HUES6 (cell line): ENCODE measurements at regions not wholly inside any gene's neighbourhood (a gene's known extent, or its start where the extent isn't known, plus 50 kb on each side); places are given as distances from the start of the nearest gene placed in this dataset.
"Not testable (repeated sequence)": the region's sequence is repeated elsewhere in the genome, so short reads cannot be mapped to it uniquely, and the experiment has no call there.

Source experiments
- H3K27ac ChIP-seq: 2 replicates; pipeline ENCODE4 v1.7.0; 2013; ENCODE audit warnings: low read depth, mild to moderate bottlenecking, low read length, inconsistent platforms
- H3K27me3 ChIP-seq: 2 replicates; pipeline ENCODE4 v1.6.1; 2013; ENCODE audit warnings: low read length; ENCODE audit not compliant: control insufficient read depth, insufficient read depth
- H3K36me3 ChIP-seq: 2 replicates; pipeline ENCODE4 v1.6.1; 2013; ENCODE audit warnings: low read length; ENCODE audit not compliant: control insufficient read depth, insufficient read depth
- H3K4me1 ChIP-seq: 2 replicates; pipeline ENCODE4 v1.6.1; 2013; ENCODE audit warnings: low read length; ENCODE audit not compliant: control insufficient read depth, insufficient read depth
- H3K4me3 ChIP-seq: 2 replicates; pipeline ENCODE4 v1.5.1; 2013; ENCODE audit warnings: low read depth, low read length
- H3K9ac ChIP-seq: one replicate; pipeline ENCODE4 v1.6.1; 2013; ENCODE audit warnings: mild to moderate bottlenecking, low read length
- H3K9me3 ChIP-seq: 2 replicates; pipeline ENCODE4 v1.6.1; 2013; ENCODE audit warnings: low read depth, low read length; ENCODE audit not compliant: control insufficient read depth, insufficient read depth

DNA sequence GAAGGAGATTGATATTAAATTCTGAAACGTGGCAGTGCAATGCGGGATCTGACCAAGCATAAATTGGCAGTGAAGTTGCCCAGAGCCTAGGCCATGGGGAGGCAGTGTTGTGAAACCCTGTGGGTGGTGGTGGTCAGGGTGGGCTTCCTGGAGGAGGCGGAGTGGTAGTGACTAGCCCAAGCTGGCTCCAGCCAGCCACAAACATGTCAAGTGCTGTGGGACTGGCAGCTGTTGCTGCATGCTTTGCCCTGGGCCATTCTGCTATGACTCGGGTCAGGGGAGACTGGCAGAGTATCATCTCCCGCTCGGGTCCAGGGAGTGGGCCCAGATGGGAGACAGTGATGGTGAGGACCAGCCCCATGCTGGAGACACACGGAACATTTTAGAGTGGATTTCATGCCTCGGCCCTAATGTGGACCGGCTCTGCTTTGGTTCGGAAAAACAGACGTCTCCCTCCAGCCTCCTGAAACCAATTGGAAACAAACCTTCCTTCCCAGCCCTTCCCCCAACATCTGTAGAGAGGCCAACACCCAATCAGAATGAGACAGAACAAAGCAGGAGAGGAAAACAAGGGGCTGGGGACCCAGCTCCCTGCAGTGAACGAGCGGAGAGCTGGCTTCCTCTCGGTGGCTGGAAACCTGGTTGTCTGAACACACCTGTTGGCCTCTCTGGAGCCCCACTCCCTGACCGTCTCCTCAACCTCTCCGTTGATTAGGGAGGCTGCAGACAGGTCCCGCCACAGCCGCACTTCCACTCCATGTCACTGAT, 58.2 kb downstream of the TMEM270 start:
- peak overlapping the region; percentile 21; the same call in 1 of the 2 replicates for H3K4me3 ChIP-seq
- H3K27ac ChIP-seq = no peak overlapping the region
- peaks cover 10% of the 10 kb centered on the region for H3K4me1 ChIP-seq

DNA sequence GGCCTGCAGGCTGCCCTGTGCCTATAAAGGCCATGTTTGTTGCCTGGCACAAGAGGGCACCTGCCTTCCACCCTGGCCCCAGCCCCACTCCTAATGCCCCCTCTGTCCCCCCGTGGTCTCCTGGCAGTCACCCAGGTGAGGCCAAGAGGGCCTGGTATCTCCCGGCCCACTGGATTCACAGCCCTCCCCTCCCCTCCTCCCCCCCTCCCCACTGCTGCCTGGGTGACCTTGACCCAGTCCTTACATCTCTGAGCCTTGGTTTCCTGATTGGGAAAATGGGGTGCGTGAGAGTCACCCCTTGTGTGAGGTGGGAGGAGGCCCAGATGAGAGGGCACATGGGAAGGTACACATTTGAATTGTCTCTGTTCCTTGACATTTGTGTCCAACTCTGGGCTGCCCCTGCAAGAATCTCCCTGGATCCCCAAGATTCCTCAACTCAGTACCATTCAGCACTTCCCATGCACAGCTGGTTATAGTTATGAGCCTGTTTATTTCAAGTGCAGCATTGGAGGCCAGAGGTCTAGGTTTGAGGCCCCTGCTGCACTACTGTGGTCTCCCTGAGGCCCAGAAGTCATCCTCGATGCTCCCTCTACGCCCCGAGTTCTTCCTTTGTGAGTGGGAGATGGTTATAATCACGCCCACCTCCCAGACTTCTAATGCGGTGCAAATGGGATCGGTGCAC, 58.9 kb downstream of the TMEM270 start:
- Histone ChIP-seq H3K36me3 (no peaks in the 10 kb centered on the region), H3K4me1 (peaks cover 10% of the 10 kb centered on the region), H3K27ac (no peak overlapping the region), H3K4me3 (no peak overlapping the region), H3K27me3 (no peaks in the 10 kb centered on the region), H3K9ac (no peak overlapping the region), H3K9me3 (no peaks in the 10 kb centered on the region)

More for the DNA sequence above, 58.2 kb downstream of the TMEM270 start:
- Histone ChIP-seq H3K9me3 (no peaks in the 10 kb centered on the region), H3K27me3 (no peaks in the 10 kb centered on the region), H3K9ac (no peak overlapping the region), H3K36me3 (no peaks in the 10 kb centered on the region)

DNA sequence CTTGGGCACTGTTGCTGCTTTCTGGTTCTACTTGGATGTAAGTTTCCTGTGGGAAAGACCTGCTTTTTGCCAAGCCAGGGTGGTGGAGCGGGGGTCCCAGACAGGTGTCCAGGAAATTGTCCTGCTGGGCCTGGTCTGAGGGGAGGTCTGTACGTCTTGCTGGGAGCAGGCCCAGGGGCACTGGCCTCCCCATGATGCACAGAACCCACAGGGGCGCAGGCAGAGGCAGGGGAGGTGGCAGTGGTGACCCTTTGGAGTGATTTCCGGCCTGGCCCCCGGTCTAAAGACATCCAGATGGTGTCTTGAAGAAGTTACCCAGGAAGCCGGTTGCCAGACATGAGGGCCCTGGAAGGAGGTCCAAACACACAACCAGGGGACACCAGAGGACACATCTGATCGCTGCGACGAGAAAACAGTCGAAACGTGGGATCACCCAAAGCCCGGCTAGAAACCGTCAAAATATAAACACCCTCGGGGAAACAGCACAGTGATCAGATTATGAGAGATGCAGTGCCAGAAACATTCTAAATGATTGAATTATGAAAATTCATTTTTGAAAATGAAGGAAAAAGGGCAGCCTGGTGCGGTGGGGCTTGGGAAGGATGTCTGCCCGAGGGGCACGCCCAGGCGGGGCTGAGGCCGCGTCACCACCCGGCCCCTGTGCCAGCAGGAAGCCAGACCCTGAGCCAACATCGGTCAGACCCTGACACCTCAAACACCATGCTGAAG, 59.6 kb downstream of the TMEM270 start:
- Histone ChIP-seq H3K9ac (no peak overlapping the region), H3K4me3 (no peak overlapping the region), H3K9me3 (no peaks in the 10 kb centered on the region), H3K36me3 (no peaks in the 10 kb centered on the region), H3K4me1 (peaks cover 10% of the 10 kb centered on the region), H3K27ac (no peak overlapping the region), H3K27me3 (no peaks in the 10 kb centered on the region)

DNA sequence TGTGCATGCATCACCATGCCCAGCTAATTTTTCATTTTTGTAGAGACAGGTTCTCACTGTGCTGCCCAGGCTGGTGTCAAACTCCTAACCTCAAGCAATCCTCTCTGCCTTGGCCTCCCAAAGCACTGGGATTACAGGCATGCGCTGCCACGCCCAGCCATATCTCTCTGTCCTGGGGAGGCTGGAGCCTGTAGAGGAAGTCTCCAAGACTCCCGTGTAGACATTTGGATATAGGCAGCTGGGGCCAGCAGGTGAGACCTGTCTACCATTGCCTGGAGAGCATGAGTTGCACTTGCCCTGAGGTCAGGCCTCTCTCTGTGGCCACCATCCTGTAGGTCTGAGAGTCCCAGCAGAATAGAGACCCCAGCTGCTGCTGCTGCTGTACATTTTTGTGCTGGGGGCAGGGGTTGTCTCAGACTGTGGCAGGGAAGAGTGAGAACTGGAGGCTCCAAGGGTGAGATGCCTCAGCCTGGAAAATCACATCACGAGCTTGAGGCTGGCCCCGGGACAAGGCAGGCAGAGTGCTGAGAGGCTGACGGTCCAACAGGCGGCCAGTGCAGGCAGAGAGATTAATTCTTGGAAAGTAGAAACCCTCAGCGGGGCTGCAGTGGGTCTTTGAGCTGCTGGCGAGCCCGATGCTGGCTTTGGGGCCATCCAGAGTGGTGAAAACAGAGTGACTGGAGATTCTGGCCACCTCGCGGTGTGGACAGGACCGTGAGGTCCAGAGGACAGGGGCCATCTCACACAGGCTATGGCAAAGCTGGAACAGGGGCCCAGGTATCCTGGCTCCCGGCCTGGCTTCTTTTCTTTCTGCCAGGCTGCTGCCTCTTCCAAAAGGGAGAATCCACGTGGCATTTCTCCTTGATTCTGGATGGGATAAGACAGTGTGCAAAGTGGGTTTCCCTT, 60.9 kb downstream of the TMEM270 start:
- no peak overlapping the region for H3K4me3 ChIP-seq
- H3K27ac ChIP-seq = no peak overlapping the region
- no peaks in the 10 kb centered on the region for H3K36me3 ChIP-seq
- H3K9ac ChIP-seq = no peak overlapping the region
- H3K9me3 ChIP-seq = no peaks in the 10 kb centered on the region
- H3K27me3 ChIP-seq = no peaks in the 10 kb centered on the region
- H3K4me1 ChIP-seq = peaks cover 10% of the 10 kb centered on the region

DNA sequence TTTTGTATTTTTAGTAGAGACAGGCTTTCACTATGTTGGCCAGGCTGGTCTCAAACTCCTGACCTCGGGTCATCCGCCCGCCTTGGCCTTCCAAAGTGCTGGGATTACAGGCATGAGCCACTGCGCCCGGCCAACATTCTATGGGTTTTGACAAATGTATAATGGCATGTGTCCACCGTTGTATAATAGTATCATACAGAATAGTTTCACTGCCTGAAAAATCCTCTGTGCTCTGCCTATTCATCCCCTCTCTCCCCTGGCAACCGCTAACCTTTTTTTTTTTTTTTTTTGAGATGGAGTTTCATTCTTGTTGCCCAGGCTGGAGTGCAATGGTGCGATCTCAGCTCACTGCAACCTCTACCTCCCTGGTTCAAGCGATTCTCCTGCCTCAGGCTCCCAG, 67.7 kb downstream of the TMEM270 start:
- not testable (repeated sequence) for H3K4me1 ChIP-seq, H3K4me3 ChIP-seq, H3K27me3 ChIP-seq, H3K36me3 ChIP-seq, H3K27ac ChIP-seq, H3K9me3 ChIP-seq, H3K9ac ChIP-seq

DNA sequence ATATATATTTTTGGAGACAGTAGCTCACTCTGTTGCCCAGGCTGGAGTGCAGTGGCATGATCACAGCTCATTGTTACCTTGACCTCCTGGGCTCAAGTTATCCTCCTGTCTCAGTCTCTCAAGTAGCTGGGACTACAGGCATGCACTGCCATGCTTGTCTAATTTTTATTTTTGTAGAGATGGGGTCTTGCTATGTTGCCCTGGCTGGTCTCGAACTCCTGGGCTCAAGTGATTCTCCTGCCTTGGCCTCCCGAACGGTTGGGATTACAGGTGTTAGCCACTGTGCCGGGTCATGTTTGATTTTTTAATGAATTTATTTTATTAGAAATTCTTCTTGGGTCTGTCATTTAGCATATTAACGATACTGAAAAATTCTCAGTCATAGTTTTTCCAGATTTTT, 70.5 kb downstream of the TMEM270 start:
- no peak overlapping the region for H3K27ac ChIP-seq
- H3K4me3 ChIP-seq = no peak overlapping the region
- H3K36me3 ChIP-seq = no peaks in the 10 kb centered on the region
- H3K9me3 ChIP-seq = no peaks in the 10 kb centered on the region
- H3K9ac ChIP-seq = no peak overlapping the region
- H3K27me3 ChIP-seq = no peaks in the 10 kb centered on the region
- no peaks in the 10 kb centered on the region for H3K4me1 ChIP-seq

DNA sequence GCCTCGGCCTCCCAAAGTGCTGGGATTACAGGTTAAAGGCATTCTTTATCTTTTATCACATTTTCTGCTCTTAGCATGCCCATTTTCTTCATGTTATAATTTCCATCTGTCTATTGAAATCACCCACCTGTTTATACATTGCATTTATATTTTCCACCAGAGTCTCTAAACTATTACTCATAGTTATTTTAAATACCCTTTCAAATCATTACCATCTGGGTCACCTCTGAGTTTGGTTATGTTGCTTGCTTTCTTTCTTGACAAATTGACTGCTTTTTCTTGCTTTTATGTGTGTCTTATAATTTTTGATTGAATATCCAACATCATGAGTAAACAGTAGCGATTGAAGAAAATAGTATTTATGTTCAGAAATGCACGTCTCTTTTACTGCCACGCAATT, 71.4 kb downstream of the TMEM270 start:
- Histone ChIP-seq H3K4me1 (no peaks in the 10 kb centered on the region), H3K4me3 (no peak overlapping the region), H3K36me3 (no peaks in the 10 kb centered on the region), H3K27ac (no peak overlapping the region), H3K9ac (no peak overlapping the region), H3K9me3 (no peaks in the 10 kb centered on the region), H3K27me3 (no peaks in the 10 kb centered on the region)

DNA sequence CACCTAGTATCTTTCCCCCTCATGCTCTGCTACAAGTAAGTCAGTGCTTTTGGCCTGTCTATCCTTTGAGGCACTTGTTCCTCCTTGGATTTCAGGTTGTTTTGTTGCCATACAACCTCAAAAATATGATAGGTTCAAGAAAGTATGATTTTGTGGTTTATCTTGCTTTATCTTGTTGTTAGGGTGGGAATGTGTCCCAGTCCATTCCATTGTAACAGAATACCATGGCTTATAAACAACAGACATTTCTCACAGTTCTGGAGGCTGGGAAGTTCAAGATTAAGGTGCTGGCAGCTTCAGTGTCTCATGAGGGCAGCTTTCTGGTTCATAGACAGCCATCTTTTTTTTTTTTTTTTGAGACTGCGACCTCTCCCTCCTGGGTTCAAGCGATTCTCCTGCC, 72.1 kb downstream of the TMEM270 start:
- Histone ChIP-seq H3K9me3 (no peaks in the 10 kb centered on the region), H3K4me3 (no peak overlapping the region), H3K9ac (no peak overlapping the region), H3K27ac (no peak overlapping the region), H3K27me3 (no peaks in the 10 kb centered on the region), H3K36me3 (no peaks in the 10 kb centered on the region), H3K4me1 (no peaks in the 10 kb centered on the region)

DNA sequence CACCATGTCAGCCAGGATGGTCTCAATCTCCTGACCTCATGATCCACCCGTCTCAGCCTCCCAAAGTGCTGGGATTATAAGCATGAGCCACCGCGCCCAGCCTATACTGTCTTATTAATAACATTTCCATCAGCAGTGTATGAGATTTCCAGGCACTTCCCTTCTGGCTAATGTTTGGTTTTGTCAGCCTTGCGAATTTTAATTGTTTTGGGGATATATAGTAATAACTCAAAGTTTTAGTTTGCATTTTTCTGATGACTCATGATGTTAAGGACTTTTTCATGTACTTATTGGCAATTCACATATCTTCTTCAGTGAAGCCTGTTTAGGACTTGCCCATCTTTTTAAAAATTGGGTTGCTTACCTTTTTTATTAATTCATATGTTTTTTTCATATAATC, 76.0 kb downstream of the TMEM270 start:
- Histone ChIP-seq H3K4me1 (no peaks in the 10 kb centered on the region), H3K36me3 (no peaks in the 10 kb centered on the region), H3K27me3 (no peaks in the 10 kb centered on the region), H3K4me3 (no peak overlapping the region), H3K9ac (no peak overlapping the region), H3K9me3 (0 out of 2 replicates have a peak, but pooled peaks cover 5% of the 10 kb centered on the region), H3K27ac (no peak overlapping the region)

DNA sequence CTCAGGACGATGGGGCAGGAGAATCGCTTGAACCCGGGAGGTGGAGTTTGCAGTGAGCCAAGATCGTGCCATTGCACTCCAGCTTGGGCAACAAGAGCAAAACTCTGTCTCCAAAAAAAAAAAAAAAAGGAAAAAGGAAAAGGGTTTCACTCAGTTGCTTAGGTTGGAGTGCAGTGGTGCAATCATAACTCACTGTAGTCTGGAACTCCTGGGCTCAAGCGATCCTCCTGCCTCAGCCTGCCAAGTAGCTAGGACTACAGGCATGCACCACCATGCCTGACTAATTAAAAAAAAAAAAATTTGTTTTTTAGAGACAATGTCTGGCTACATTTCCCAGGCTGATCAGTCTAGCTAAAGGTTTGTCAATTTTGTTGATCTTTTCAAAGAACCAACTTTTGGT, 76.7 kb downstream of the TMEM270 start:
- H3K4me1 ChIP-seq, H3K27ac ChIP-seq, H3K36me3 ChIP-seq, H3K27me3 ChIP-seq, H3K4me3 ChIP-seq, H3K9me3 ChIP-seq, H3K9ac ChIP-seq: not testable (repeated sequence)
